ENCODE measurements at regions not wholly inside any gene's neighbourhood (a gene's known extent, or its start where the extent isn't known, plus 50 kb on each side); places are given as distances from the start of the nearest gene placed in this dataset.

- DNase-seq: peak; percentile 3
- TF ChIP-seq SMC3 (IDR thresholded peaks at IDR 0.05; ENCODE audit: low read depth, low read length): no peak
- no peak for TF ChIP-seq ELK1 (IDR thresholded peaks at IDR 0.05; ENCODE audit: borderline replicate concordance, low read depth, low read length)
- TF ChIP-seq FOS (IDR thresholded peaks at IDR 0.05; ENCODE audit: low read depth, low read length): no peak
- no peak for TF ChIP-seq MAFK (IDR thresholded peaks at IDR 0.05; ENCODE audit: low read depth, low read length)
- TF ChIP-seq RFX5 (IDR thresholded peaks at IDR 0.05; ENCODE audit: low read depth, low read length): no peak
- TF ChIP-seq CEBPB (IDR thresholded peaks at IDR 0.05; ENCODE audit: low read depth, low read length): no peak
- no peak for TF ChIP-seq USF2 (IDR thresholded peaks at IDR 0.05; ENCODE audit: low read depth, low read length)
- TF ChIP-seq MAZ (IDR thresholded peaks at IDR 0.05; ENCODE audit: borderline replicate concordance, low read depth, low read length): no peak
- no peak for TF ChIP-seq RAD21 (IDR thresholded peaks at IDR 0.05; ENCODE audit: low read length)
- no peak for TF ChIP-seq POLR2A (IDR thresholded peaks at IDR 0.05; ENCODE audit: low read depth, low read length)
- no peak for TF ChIP-seq CTCF (conservative IDR thresholded peaks at IDR 0.05; ENCODE audit: low read depth, low read length)
- TF ChIP-seq RCOR1 (IDR thresholded peaks at IDR 0.05; ENCODE audit: insufficient replicate concordance, low read length): no peak
- TF ChIP-seq MXI1 (IDR thresholded peaks at IDR 0.05; ENCODE audit: borderline replicate concordance, low read depth, low read length): no peak
Measured at GRCh38 chr6:11393713-11394627, 143.6 kb upstream of the TMEM170B start.

More at GRCh38 chr6:11393713-11394627, 143.6 kb upstream of the TMEM170B start:
- Histone ChIP-seq H3K4me1 (ENCODE audit: control insufficient read depth, insufficient read depth, low read length) (peaks cover 8% of the 10 kb centered on the region), H2BK120ac (ENCODE audit: low read depth, low read length) (peak overlapping the region; percentile 68; the same call in 1 of the 2 replicates), H3K79me1 (ENCODE audit: low read depth in 1 of 2, low read length in 2 of 2) (no peaks in the 10 kb centered on the region), H2BK5ac (ENCODE audit: low read depth, low read length, poor library complexity, severe bottlenecking) (no peak overlapping the region), H4K5ac (ENCODE audit: low read depth, low read length) (peak overlapping the region; percentile 37; the same call in 1 of the 2 replicates), H3K18ac (ENCODE audit: low read depth, low read length) (peak overlapping the region; percentile 81; the same call in 1 of the 2 replicates), H4K91ac (ENCODE audit: insufficient read depth, low read depth, low read length) (peak overlapping the region; percentile 5; the same call in 1 of the 2 replicates), H4K8ac (ENCODE audit: low read depth in 2 of 2, low read length in 2 of 2) (peak overlapping the region; percentile 27 to 28; a peak in 2 of 4 replicates), H3K9ac (ENCODE audit: low read depth, low read length) (no peak overlapping the region), H3K14ac (replicated peaks; ENCODE audit: low read depth, low read length) (peak overlapping the region; percentile 26; the same call in 1 of the 2 replicates), H3K4me3 (ENCODE audit: insufficient read depth, low read depth, low read length) (no peak overlapping the region), H3K27me3 (ENCODE audit: control insufficient read depth, insufficient read depth, low read length) (peaks cover 2% of the 10 kb centered on the region), H3K4ac (ENCODE audit: low read depth, low read length) (peak overlapping the region; percentile 42), H3K23ac (ENCODE audit: low read depth, low read length) (no peak overlapping the region), H3K56ac (ENCODE audit: extremely low read depth, insufficient read depth, low read length) (no peak overlapping the region; the same call in 1 of the 2 replicates), H3K36me3 (ENCODE audit: control insufficient read depth, insufficient read depth, low read length) (no peaks in the 10 kb centered on the region), H2BK15ac (ENCODE audit: low read depth, low read length) (peak overlapping the region; percentile 15; the same call in 1 of the 3 replicates), H3K9me3 (ENCODE audit: control insufficient read depth, insufficient read depth, low read length) (peaks cover 2% of the 10 kb centered on the region; the same call in 1 of the 2 replicates), H2AK9ac (replicated peaks; ENCODE audit: low read depth, low read length, poor library complexity) (no peak overlapping the region), H4K20me1 (ENCODE audit: insufficient read depth, low read length) (no peaks in the 10 kb centered on the region), H2AFZ (replicated peaks; ENCODE audit: low read length, poor library complexity) (no peak overlapping the region), H3K9me1 (ENCODE audit: insufficient read depth, low read length) (peaks cover 4% of the 10 kb centered on the region; the same call in 1 of the 2 replicates), H2AK5ac (ENCODE audit: low read depth, low read length) (no peak overlapping the region), H2BK20ac (ENCODE audit: low read depth, low read length) (peak overlapping the region; percentile 41; the same call in 1 of the 2 replicates), H3K4me2 (ENCODE audit: low read depth, low read length) (no peak overlapping the region), H3K27ac (ENCODE audit: insufficient read depth, low read length) (no peak overlapping the region)
- no TSS peak for BruUV-seq (replicated peaks)
- ChIA-PET CTCF (interaction anchor here (0.6 to 0.9 kb wide), 2 partner anchors 11 to 12 kb away, joined by 3 to 4 read pairs; no protein-coding TSS in a partner anchor), POLR2A (ENCODE audit: unreplicated experiment) (no interaction called here)
- no CpG with 5 or more reads among the region's 7 CpGs for WGBS, 2 experiments (ENCODE audit: extremely low coverage in 2 of 2, insufficient read length in 1 of 2)
- in situ Hi-C loops (cut with MboI; ENCODE audit: low sequenced_read_pairs): no loop called here
- intact Hi-C loops (cut with micrococcal nuclease): loop anchor here (5.0 kb wide), 1 partner anchor 37 kb away; no protein-coding TSS in a partner anchor
- ATAC-seq (ENCODE audit: low read depth): no peak
- dilution Hi-C loops (cut with HindIII; ENCODE audit: low sequenced_read_pairs, unreplicated experiment): no loop called here
